Fibroblast of skin of left quadriceps (primary cell): ENCODE measurements at regions not wholly inside any gene's neighbourhood (a gene's known extent, or its start where the extent isn't known, plus 50 kb on each side); places are given as distances from the start of the nearest gene placed in this dataset.

Experiments used
- DNase-seq, 2 experiments: peaks; one replicate each; pipeline ENCODE4 v3.0.0-alpha.2; 2013; ENCODE audit warnings: low read depth in 2 of 2

DNA sequence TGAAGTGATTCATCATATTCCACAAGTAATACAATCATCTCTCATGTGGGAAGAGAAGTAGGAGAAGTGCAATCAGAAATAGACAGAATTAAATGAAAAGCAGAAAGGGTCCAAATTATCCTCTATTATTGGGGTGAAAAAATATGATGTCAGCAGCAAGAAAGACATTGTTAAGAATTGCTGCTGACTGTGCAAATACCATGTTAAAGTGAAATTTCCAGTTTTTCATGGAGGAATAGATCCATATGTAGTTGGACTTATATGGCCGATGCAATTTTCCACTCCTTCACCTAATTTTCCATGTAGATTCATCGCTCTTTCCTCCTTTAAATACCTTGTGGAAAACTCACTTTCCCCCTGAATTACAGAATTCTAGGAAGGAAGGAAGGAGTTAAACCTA lies 819.8 kb downstream of the GATA3 start:
- no peak for DNase-seq

- no peak for DNase-seq
Measured at GRCh38 chr10:8874972-8875371, 820.5 kb downstream of the GATA3 start.

GRCh38 chr10:8876171-8876570 lies 821.7 kb downstream of the GATA3 start:
- no peak for DNase-seq

GRCh38 chr10:8889538-8889937 lies 835.0 kb downstream of the GATA3 start:
- DNase-seq = no peak

- no peak for DNase-seq
Measured at GRCh38 chr10:8893102-8893501, 838.6 kb downstream of the GATA3 start.

DNA sequence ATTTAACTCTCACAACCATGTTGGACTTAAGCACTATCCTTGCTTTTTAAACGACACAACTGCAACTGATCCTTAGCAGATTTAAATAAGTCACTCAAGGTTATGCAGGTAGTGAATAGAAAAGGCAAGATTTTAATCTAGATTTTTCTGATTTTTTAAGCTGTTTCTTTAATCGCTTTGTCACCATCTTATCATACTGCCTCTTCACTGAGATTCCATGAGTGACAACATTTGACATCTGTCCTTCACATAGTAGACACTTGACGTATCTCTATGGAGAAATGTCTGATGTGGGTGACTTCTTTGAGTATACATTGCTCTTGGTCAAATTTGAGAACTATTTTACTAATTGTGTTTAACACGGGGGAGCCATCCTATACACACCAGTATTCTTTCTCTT lies 839.7 kb downstream of the GATA3 start:
- no peak for DNase-seq

DNA sequence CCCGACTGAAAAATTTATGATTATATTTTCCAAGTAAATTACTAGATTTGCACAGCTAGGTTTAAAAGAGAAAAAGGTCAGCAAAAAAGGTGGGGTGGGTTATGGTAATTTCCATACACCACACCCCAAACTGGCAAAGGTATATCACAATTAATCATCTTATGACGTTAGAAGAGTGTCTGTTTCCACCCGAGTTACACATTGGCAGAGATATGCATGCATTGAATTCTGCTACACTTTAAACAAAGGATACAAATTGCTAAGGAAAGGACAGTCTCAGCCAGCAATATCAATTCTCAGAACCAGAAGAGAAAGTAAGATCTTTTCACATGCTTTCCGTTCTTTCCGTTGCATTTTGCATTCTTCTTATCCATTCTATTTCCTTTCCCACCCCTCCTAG lies 843.3 kb downstream of the GATA3 start:
- no peak for DNase-seq

- no peak for DNase-seq
Measured at GRCh38 chr10:8898745-8899330, 844.4 kb downstream of the GATA3 start.

DNA sequence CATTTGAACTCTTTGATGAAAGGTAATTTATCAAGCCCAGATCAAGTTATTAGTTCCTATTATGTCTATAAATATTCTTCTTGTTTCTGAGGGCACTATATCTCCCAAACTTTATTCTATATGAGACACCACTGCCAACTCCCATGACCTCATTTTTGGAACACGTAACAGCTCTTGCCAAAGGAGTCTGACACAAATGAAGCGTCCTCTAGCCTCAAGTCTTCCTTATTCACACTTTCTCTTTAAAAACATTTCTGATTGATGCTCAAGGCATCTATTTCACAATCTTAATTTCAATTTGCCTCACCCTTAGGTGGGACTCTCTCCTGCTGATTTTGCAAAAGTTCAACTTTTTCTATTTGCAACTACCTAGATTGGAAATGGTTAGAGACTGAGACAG lies 848.4 kb downstream of the GATA3 start:
- DNase-seq = no peak

DNA sequence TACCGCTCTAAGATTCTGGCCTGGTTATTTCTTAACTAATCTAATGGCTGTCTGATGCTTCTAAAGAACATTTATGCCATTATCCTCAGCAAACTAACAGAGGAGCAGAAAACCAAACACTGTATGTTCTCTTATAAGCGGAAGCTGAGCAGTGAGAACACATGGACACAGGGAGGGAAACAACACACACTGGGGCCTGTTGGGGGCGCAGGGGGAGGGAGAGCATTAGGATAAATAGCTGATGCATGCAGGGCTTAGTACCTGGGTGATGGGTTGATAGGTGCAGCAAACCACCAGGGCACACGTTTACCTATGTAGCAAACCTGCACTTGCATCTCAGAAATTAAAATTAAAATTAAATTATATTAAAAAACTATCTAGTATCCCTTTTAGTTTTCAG lies 853.5 kb downstream of the GATA3 start:
- no peak for DNase-seq

- DNase-seq = no peak
Measured at GRCh38 chr10:8910314-8910713, 855.8 kb downstream of the GATA3 start.

- no peak for DNase-seq
Measured at GRCh38 chr10:8911032-8911431, 856.5 kb downstream of the GATA3 start.

GRCh38 chr10:8912108-8912507 lies 857.6 kb downstream of the GATA3 start:
- DNase-seq = no peak

DNA sequence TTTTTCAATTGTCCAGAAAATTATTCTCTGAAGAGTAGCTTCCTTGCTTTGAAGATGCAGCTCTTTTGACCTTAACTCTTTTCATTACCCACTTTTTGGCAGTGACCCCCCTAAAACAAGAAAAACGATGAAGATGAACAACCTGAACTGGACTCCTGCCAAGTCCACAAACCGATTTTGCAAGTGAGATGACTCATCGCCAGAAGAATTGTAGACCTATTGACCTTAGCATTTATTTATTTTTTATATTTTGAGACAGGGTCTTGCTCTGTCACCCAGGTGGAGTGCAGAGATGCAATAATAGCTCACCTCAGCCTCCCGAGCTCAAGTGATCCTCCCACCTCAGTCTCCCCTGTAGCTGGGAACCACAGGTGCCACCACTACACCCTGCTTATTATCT lies 859.2 kb downstream of the GATA3 start:
- DNase-seq = no peak

DNA sequence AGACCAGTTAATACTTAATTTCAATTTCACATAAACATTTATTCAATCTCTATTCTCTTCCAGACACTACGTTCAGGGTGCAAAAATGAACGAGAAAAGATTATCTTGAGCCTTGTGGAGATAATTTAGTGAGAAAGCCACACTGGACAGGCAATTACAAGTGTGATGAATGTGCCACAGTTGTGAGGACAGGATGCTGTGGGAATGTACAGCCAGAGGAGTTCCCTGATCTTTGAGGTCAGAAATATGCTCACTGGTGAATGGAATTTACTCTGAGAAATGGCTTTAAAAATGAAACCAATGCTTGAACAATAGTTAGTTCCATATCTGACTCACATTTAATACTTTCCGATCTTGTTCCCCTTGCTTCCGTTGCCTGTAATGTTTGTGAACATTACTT lies 864.8 kb downstream of the GATA3 start:
- no peak for DNase-seq

- DNase-seq = no peak
Measured at GRCh38 chr10:8921568-8921967, 867.1 kb downstream of the GATA3 start.

DNA sequence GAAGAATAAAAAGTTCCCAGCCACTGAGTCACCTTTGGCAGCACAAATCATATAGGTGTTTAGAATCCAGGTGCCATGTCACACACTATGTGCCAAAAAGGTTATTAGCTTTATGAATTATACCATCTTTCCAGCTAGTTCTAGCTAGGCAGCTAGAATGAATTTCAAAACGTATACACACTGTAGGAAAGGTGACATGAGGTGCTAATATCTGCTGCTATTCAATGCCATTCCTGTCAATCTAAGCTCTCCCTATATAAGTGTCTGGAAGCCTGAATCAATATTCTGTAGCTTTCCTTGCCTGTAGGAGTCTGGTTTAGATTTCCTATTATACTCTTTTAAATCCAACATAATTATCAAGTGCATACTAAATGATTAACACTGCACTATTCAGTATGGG lies 868.6 kb downstream of the GATA3 start:
- DNase-seq = no peak

GRCh38 chr10:8927705-8928104 lies 873.2 kb downstream of the GATA3 start:
- no peak for DNase-seq

- DNase-seq = no peak
Measured at GRCh38 chr10:8946451-8946850, 892.0 kb downstream of the GATA3 start.

GRCh38 chr10:8950978-8951377 lies 896.5 kb downstream of the GATA3 start:
- DNase-seq = no peak

DNA sequence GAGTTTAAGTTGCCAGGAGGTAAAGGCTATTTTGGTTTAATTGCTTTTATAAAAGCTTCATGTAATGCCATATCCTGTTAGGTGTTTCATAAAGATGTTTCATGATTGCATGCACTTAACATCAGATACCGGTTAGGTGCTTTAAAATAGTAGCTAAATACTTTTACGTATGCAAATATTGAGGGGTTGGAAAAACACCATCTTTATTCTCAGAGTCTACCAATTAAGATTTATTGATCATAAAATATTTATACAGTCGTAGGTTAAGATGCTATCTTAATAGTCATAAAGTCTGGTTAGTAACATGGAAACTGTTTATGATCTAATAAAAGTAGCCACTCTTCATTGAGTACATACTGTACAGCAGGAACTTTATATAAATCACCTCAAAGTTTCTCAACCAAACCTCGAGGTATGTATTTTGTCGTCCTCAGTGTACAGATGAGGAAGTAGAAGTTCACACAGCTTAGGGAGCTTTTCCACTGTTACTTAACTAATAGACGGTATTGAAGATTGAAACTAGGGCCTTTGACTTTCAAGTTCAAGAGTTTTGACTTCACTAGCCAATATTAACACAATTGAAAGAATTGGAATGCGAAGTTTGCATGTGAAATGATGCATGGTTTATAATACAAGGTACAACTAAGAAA lies 897.1 kb downstream of the GATA3 start:
- DNase-seq = no peak

DNA sequence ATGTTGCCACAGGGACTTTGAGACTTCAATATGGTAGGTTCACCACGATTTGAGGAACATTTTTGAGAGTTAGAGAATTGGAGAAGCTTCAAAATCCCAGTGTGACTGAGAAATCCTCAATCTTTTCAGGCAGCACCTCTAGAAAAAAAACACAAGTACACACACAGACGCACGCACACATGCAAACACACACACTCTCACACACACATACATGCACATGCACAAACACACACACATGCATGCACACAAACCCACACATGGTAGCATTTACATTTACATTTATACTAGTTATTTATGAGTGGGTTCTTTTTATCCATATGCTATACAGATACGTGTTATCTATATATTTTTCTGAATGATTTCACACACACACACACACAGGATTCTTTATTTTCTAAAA lies 901.9 kb downstream of the GATA3 start:
- no peak for DNase-seq

DNA sequence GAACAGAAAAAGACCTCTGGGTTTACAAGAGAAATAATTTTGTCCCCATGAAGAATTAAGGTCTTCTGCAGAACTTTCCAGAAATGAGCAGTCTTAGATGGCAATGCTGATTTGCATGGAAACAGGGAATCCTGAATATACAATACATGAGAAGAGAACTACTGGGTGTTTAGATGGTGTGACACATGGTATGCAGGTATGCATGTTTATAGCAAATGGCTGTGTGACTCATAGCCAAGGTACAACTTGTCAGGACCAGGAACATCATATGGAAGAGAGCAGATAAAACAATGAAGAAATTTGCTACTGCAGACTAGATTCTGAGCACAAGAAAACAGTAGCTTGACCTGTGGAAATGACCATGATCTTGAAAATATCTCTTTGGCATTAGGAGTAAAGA lies 907.8 kb downstream of the GATA3 start:
- no peak for DNase-seq

DNA sequence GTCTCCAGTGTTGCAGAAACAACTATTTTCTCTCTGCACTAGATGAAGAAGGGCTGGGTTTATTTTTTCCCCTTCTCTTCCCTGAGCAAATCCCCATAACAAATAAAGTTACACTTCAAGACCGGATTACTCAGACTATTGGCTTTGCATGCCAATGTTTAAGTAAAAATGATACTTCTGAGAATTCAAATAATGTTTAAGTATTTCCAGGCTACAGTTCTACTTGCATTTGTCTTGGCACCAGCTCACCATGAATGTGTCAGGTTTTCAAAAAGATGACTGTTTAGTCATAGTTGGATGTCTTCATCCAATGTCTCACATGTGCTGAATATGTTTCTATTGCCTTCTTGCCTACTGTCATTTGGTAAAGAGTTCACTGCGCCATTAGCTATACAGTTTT lies 912.6 kb downstream of the GATA3 start:
- peak in 1 of 2 experiments; percentile 0 for DNase-seq
